ENCODE measurements at regions not wholly inside any gene's neighbourhood (a gene's known extent, or its start where the extent isn't known, plus 50 kb on each side); places are given as distances from the start of the nearest gene placed in this dataset.

DNA sequence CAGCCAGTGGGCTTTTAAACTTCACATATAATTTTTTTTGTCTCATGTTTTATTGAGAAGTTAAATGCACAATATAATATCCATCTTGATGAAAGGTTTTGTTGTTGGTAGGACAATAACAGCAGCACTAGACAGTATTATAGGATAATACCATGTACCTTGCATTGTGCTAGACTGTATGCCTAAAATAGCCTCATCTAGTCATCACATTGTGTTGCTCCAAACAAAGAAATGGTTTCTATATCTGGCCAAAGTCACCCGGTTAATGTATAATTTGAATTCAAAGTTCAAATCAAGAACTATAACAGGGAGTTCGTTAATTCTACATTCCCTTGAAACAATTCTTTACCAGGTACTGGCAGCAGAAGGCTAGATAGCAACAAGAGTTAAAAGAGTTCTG is 104.9 kb downstream of the KCNJ2 start:
- no peak overlapping the region for H3K4me3 ChIP-seq (ENCODE audit: low read length)
- no peak for TF ChIP-seq CTCF (IDR thresholded peaks at IDR 0.05; ENCODE audit: insufficient read depth, low read depth, low read length, missing control alignments)
- no peak for DNase-seq (ENCODE audit: low read depth)

- DNase-seq (ENCODE audit: low read depth), result no peak
- TF ChIP-seq CTCF (IDR thresholded peaks at IDR 0.05; ENCODE audit: insufficient read depth, low read depth, low read length, missing control alignments), result no peak
- H3K4me3 ChIP-seq (ENCODE audit: low read length), result no peak overlapping the region
Measured at GRCh38 chr17:70276906-70277305, 107.6 kb downstream of the KCNJ2 start.

GRCh38 chr17:70278844-70279462 is 109.6 kb downstream of the KCNJ2 start:
- no peak for TF ChIP-seq CTCF (IDR thresholded peaks at IDR 0.05; ENCODE audit: insufficient read depth, low read depth, low read length, missing control alignments)
- DNase-seq (ENCODE audit: low read depth), result no peak

DNA sequence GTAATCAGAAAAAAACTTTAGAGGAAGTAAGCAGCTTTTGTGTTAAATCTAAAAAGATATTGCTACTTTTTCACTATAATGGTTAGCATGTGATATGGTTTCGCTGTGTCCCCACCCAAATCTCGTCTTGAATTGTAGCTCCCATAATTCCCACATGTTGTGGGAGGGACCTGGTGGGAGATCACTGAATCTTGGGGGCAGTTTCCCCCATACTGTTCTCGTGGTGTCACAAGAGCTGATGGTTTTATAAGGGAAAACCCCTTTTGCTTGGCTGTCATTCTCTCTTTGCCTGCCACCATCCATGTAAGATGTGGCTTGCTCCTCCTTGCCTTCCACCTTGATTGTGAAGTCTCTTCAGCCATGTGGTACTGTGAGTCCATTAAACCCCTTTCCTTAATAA is 117.1 kb downstream of the KCNJ2 start:
- no peak overlapping the region for H3K4me3 ChIP-seq (ENCODE audit: low read length)
- no peak for TF ChIP-seq CTCF (IDR thresholded peaks at IDR 0.05; ENCODE audit: insufficient read depth, low read depth, low read length, missing control alignments)
- no peak for DNase-seq (ENCODE audit: low read depth)

More at GRCh38 chr17:70278844-70279462, 109.6 kb downstream of the KCNJ2 start:
- H3K4me3 ChIP-seq (ENCODE audit: low read length), result no peak overlapping the region

GRCh38 chr17:70288540-70289290 is 119.4 kb downstream of the KCNJ2 start:
- no peak overlapping the region for H3K4me3 ChIP-seq (ENCODE audit: low read length)
- no peak for TF ChIP-seq CTCF (IDR thresholded peaks at IDR 0.05; ENCODE audit: insufficient read depth, low read depth, low read length, missing control alignments)
- DNase-seq (ENCODE audit: low read depth), result peak; percentile 84

GRCh38 chr17:70290770-70291169 is 121.4 kb downstream of the KCNJ2 start:
- no peak overlapping the region for H3K4me3 ChIP-seq (ENCODE audit: low read length)
- no peak for TF ChIP-seq CTCF (IDR thresholded peaks at IDR 0.05; ENCODE audit: insufficient read depth, low read depth, low read length, missing control alignments)
- no peak for DNase-seq (ENCODE audit: low read depth)
